ENCODE measurements at regions not wholly inside any gene's neighbourhood (a gene's known extent, or its start where the extent isn't known, plus 50 kb on each side); places are given as distances from the start of the nearest gene placed in this dataset.

DNA sequence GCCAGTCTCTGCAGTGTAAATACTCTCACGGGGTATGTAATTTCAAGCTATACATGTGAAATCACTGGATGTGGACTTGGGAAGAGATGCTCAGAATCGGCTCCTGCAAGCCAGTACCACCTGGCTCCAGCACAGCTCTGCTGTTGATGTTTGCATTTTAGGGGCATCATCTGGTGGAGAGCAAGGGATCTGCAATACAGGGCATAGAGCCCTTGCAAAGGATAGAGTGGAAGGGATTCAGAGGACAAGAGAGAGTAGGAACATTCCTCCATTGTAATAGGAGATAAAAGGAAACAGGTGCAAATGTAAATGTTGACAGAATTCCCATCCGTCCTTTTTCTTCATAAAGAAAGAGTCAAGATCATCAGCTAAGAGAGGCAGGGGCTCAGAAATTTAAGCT is 184.1 kb downstream of the PMP22 start:
- Histone ChIP-seq H3K4me1 (ENCODE audit: control insufficient read depth, insufficient read depth, low read length) (no peaks in the 10 kb centered on the region), H3K9me3 (ENCODE audit: control insufficient read depth, insufficient read depth, low read length) (no peaks in the 10 kb centered on the region), H3K36me3 (ENCODE audit: control insufficient read depth, insufficient read depth, low read length) (no peaks in the 10 kb centered on the region), H3K4me3 (ENCODE audit: low read length) (no peak overlapping the region), H3K27me3 (ENCODE audit: control insufficient read depth, insufficient read depth, low read length) (no peaks in the 10 kb centered on the region), H3K27ac (ENCODE audit: low read length) (no peak overlapping the region)
- H3K27ac Mint-ChIP-seq: no peak overlapping the region
- H3K9me3 Mint-ChIP-seq: peaks cover 0 to 2% of the 10 kb centered on the region in 2 donors
- peaks cover 17 to 18% of the 10 kb centered on the region in 2 donors for H3K27me3 Mint-ChIP-seq (ENCODE audit: low read depth in 2 of 2)
- no peak overlapping the region for H3K4me3 Mint-ChIP-seq
- no peaks in the 10 kb centered on the region for H3K36me3 Mint-ChIP-seq
- TF ChIP-seq, protein P1, sequence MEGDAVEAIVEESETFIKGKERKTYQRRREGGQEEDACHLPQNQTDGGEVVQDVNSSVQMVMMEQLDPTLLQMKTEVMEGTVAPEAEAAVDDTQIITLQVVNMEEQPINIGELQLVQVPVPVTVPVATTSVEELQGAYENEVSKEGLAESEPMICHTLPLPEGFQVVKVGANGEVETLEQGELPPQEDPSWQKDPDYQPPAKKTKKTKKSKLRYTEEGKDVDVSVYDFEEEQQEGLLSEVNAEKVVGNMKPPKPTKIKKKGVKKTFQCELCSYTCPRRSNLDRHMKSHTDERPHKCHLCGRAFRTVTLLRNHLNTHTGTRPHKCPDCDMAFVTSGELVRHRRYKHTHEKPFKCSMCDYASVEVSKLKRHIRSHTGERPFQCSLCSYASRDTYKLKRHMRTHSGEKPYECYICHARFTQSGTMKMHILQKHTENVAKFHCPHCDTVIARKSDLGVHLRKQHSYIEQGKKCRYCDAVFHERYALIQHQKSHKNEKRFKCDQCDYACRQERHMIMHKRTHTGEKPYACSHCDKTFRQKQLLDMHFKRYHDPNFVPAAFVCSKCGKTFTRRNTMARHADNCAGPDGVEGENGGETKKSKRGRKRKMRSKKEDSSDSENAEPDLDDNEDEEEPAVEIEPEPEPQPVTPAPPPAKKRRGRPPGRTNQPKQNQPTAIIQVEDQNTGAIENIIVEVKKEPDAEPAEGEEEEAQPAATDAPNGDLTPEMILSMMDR (IDR thresholded peaks at IDR 0.05): no peak
- intact Hi-C loops (cut with micrococcal nuclease): no loop called here
- DNase-seq (no peak), ATAC-seq (no peak)
- no peaks in the 10 kb centered on the region for H3K4me1 Mint-ChIP-seq
- WGBS (ENCODE audit: insufficient coverage): 91% methylated on average over 2 of the region's 3 CpGs

DNA sequence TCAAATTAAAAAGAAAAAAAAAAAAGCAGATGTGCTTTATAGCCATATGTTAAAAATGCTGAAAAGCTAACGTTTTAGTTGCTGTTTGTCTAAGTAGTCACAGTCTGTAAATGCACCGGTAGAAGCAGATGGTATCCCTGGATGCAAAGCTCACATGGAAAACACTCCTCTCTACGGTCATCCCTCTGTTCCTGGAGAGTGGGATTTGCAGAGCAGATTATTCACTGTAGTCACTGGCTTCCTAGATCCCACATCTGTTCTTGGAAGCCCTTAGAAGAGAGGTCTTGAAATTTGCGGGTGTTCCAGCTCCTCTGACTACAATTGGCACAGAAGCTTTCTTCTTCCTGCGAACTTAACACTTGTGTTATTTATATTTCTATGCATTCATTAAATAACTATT is 186.6 kb downstream of the PMP22 start:
- no peak overlapping the region for H3K27ac ChIP-seq (ENCODE audit: low read length)
- no peaks in the 10 kb centered on the region for H3K27me3 ChIP-seq (ENCODE audit: control insufficient read depth, insufficient read depth, low read length)
- H3K36me3 ChIP-seq (ENCODE audit: control insufficient read depth, insufficient read depth, low read length): no peaks in the 10 kb centered on the region
- no peaks in the 10 kb centered on the region for H3K9me3 ChIP-seq (ENCODE audit: control insufficient read depth, insufficient read depth, low read length)
- no peaks in the 10 kb centered on the region for H3K36me3 Mint-ChIP-seq
- intact Hi-C loops (cut with micrococcal nuclease): no loop called here
- H3K4me1 Mint-ChIP-seq: no peaks in the 10 kb centered on the region
- no peak overlapping the region for H3K4me3 ChIP-seq (ENCODE audit: low read length)
- ATAC-seq (no peak), DNase-seq (no peak)
- H3K9me3 Mint-ChIP-seq: peaks cover 0 to 2% of the 10 kb centered on the region in 2 donors
- H3K27ac Mint-ChIP-seq: no peak overlapping the region
- peaks cover 10 to 15% of the 10 kb centered on the region in 2 donors for H3K27me3 Mint-ChIP-seq (ENCODE audit: low read depth in 2 of 2)
- H3K4me1 ChIP-seq (ENCODE audit: control insufficient read depth, insufficient read depth, low read length): no peaks in the 10 kb centered on the region
- TF ChIP-seq, protein P1 (IDR thresholded peaks at IDR 0.05): no peak
- WGBS (ENCODE audit: insufficient coverage): 86% methylated on average over 4 of the region's 5 CpGs
- no peak overlapping the region for H3K4me3 Mint-ChIP-seq

DNA sequence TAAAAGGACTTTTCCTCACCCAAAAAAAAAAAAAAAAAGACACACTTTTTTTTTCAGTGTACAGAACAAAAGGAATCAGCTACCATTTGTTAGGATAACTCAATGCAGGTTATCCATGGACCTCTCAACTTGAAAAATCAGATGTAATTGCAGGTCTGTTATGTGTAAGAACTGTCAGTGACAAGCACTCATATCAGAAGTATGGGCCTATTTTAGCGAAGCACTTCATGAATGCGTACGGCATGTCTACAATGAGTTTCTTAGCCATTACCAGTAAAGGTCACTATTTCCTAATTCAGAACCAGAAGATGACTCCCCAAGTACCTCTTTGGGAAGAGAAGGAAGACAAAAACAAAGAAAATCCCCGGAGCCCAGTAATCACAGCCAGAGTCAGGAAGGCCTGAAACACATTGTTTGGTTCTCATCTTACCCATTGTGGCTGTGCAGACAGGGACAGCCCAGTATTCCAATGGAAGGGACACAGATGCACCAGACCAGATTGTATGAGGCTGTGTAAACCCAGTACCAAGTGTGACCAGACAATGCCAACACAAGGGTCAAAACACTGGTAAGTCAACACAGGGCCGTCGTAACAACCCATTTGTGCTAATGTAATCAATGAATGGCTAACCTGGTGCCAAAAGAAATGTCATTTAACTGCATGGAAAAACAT is 188.0 kb downstream of the PMP22 start:
- Mint-ChIP-seq H3K9me3 (peaks cover 0 to 2% of the 10 kb centered on the region in 2 donors), H3K36me3 (no peaks in the 10 kb centered on the region), H3K27ac (no peak overlapping the region), H3K27me3 (ENCODE audit: low read depth in 2 of 2) (peaks cover 2 to 12% of the 10 kb centered on the region in 2 donors), H3K4me3 (no peak overlapping the region), H3K4me1 (no peaks in the 10 kb centered on the region)
- no peak for ATAC-seq
- Histone ChIP-seq H3K36me3 (ENCODE audit: control insufficient read depth, insufficient read depth, low read length) (no peaks in the 10 kb centered on the region), H3K27me3 (ENCODE audit: control insufficient read depth, insufficient read depth, low read length) (no peaks in the 10 kb centered on the region), H3K4me3 (ENCODE audit: low read length) (no peak overlapping the region), H3K27ac (ENCODE audit: low read length) (no peak overlapping the region), H3K4me1 (ENCODE audit: control insufficient read depth, insufficient read depth, low read length) (no peaks in the 10 kb centered on the region), H3K9me3 (ENCODE audit: control insufficient read depth, insufficient read depth, low read length) (no peaks in the 10 kb centered on the region)
- 85% methylated on average over 6 of the region's 6 CpGs for WGBS (ENCODE audit: insufficient coverage)
- DNase-seq: no peak
- TF ChIP-seq, protein P1 (IDR thresholded peaks at IDR 0.05): no peak
- intact Hi-C loops (cut with micrococcal nuclease): no loop called here

DNA sequence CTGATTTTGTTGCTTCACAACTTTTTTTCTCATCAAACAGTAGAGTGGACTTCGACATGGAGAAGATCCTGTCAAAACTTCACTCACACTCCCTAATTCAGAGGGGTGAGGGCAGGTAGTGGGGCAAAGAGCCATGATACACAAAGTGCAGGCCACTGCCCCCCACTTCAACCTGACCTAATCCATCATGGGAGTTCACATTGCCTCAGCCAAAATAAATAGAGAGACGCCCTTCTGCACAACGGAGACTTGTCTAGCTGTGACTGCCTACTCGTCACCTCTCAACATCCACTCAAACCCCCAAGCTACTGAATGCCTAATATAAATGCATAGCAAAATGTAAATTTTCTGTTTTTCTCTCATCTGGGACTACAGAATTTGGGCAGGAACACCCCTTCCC is 213.2 kb downstream of the PMP22 start:
- Histone ChIP-seq H3K27ac (ENCODE audit: low read length) (no peak overlapping the region), H3K4me3 (ENCODE audit: low read length) (no peak overlapping the region), H3K4me1 (ENCODE audit: control insufficient read depth, insufficient read depth, low read length) (no peaks in the 10 kb centered on the region), H3K27me3 (ENCODE audit: control insufficient read depth, insufficient read depth, low read length) (no peaks in the 10 kb centered on the region), H3K9me3 (ENCODE audit: control insufficient read depth, insufficient read depth, low read length) (no peaks in the 10 kb centered on the region), H3K36me3 (ENCODE audit: control insufficient read depth, insufficient read depth, low read length) (no peaks in the 10 kb centered on the region)
- TF ChIP-seq, protein P1 (IDR thresholded peaks at IDR 0.05): no peak
- intact Hi-C loops (cut with micrococcal nuclease): no loop called here
- H3K27me3 Mint-ChIP-seq (ENCODE audit: low read depth in 2 of 2): peaks cover 3 to 7% of the 10 kb centered on the region in 2 donors
- 76% methylated on average over 4 of the region's 4 CpGs for WGBS (ENCODE audit: insufficient coverage)
- H3K4me1 Mint-ChIP-seq: no peaks in the 10 kb centered on the region
- H3K27ac Mint-ChIP-seq: no peak overlapping the region
- H3K36me3 Mint-ChIP-seq: no peaks in the 10 kb centered on the region
- H3K4me3 Mint-ChIP-seq: no peak overlapping the region
- H3K9me3 Mint-ChIP-seq: no peaks in the 10 kb centered on the region
- ATAC-seq (no peak), DNase-seq (no peak)

Data from natural killer cell (primary cell).